HG03378 (cell line): ENCODE measurements at regions not wholly inside any gene's neighbourhood (a gene's known extent, or its start where the extent isn't known, plus 50 kb on each side); places are given as distances from the start of the nearest gene placed in this dataset.
"Not testable (repeated sequence)": the region's sequence is repeated elsewhere in the genome, so short reads cannot be mapped to it uniquely, and the experiment has no call there.

Source experiments
- ATAC-seq: cut with Tn5 transposase; IDR thresholded peaks from one replicate; pipeline ENCODE4 v1.9.1; 2021; ENCODE audit warnings: mild to moderate bottlenecking, moderate library complexity; ENCODE audit not compliant: unreplicated experiment

GRCh38 chr3:81998139-81998755, 236.8 kb upstream of the GBE1 start:
- ATAC-seq = no peak

- ATAC-seq = no peak
Measured at GRCh38 chr3:81997390-81997789, 235.9 kb upstream of the GBE1 start.

- ATAC-seq = no peak
Measured at GRCh38 chr3:81995329-81995728, 233.9 kb upstream of the GBE1 start.

GRCh38 chr3:81989758-81990157, 228.3 kb upstream of the GBE1 start:
- no peak for ATAC-seq

GRCh38 chr3:81989274-81989673, 227.8 kb upstream of the GBE1 start:
- ATAC-seq = no peak

GRCh38 chr3:81987412-81987811, 226.0 kb upstream of the GBE1 start:
- not testable (repeated sequence) for ATAC-seq

GRCh38 chr3:81985996-81986723, 224.7 kb upstream of the GBE1 start:
- no peak for ATAC-seq

GRCh38 chr3:81983382-81983781, 221.9 kb upstream of the GBE1 start:
- no peak for ATAC-seq

GRCh38 chr3:81980596-81981494, 219.4 kb upstream of the GBE1 start:
- no peak for ATAC-seq

GRCh38 chr3:81974751-81975150, 213.3 kb upstream of the GBE1 start:
- ATAC-seq = no peak

GRCh38 chr3:81968658-81969057, 207.2 kb upstream of the GBE1 start:
- ATAC-seq = no peak

GRCh38 chr3:81967393-81967792, 205.9 kb upstream of the GBE1 start:
- ATAC-seq = no peak

- no peak for ATAC-seq
Measured at GRCh38 chr3:81965696-81966095, 204.3 kb upstream of the GBE1 start.

GRCh38 chr3:81962396-81962795, 201.0 kb upstream of the GBE1 start:
- ATAC-seq = no peak

- no peak for ATAC-seq
Measured at GRCh38 chr3:81958972-81959640, 197.7 kb upstream of the GBE1 start.

- no peak for ATAC-seq
Measured at GRCh38 chr3:81955878-81956277, 194.4 kb upstream of the GBE1 start.

- no peak for ATAC-seq
Measured at GRCh38 chr3:81953111-81953510, 191.7 kb upstream of the GBE1 start.

GRCh38 chr3:81952141-81952540, 190.7 kb upstream of the GBE1 start:
- no peak for ATAC-seq

- ATAC-seq = no peak
Measured at GRCh38 chr3:81951636-81952035, 190.2 kb upstream of the GBE1 start.

GRCh38 chr3:81951106-81951505, 189.7 kb upstream of the GBE1 start:
- no peak for ATAC-seq

GRCh38 chr3:81947359-81947758, 185.9 kb upstream of the GBE1 start:
- ATAC-seq = no peak
